Mucosa of rectum (tissue), 2 donors: ENCODE measurements at regions not wholly inside any gene's neighbourhood (a gene's known extent, or its start where the extent isn't known, plus 50 kb on each side); places are given as distances from the start of the nearest gene placed in this dataset.
"Not testable (repeated sequence)": the region's sequence is repeated elsewhere in the genome, so short reads cannot be mapped to it uniquely, and the experiment has no call there.

Experiments used
- H3K27ac ChIP-seq, 2 donors: one replicate each; pipeline ENCODE4 v1.7.0; 2013; ENCODE audit warnings: inconsistent platforms in 2 of 2, low read depth in 2 of 2, low read length in 2 of 2
- H3K27me3 ChIP-seq, 2 donors: one replicate each; pipeline ENCODE4 v1.7.0; 2013; ENCODE audit warnings: low read length in 2 of 2; ENCODE audit not compliant: control insufficient read depth in 2 of 2, insufficient read depth in 2 of 2
- H3K36me3 ChIP-seq, 2 donors: one replicate each; pipeline ENCODE4 v1.7.0; 2013; ENCODE audit warnings: low read length in 2 of 2; ENCODE audit not compliant: control insufficient read depth in 2 of 2, insufficient read depth in 2 of 2
- H3K4me1 ChIP-seq, 2 donors: one replicate each; pipeline ENCODE4 v1.7.0; 2013; ENCODE audit warnings: low read length in 2 of 2, mild to moderate bottlenecking in 1 of 2; ENCODE audit not compliant: control insufficient read depth in 2 of 2, insufficient read depth in 2 of 2
- H3K4me3 ChIP-seq, 2 donors: one replicate each; pipeline ENCODE4 v1.7.0; 2013; ENCODE audit warnings: low read length in 2 of 2
- H3K9ac ChIP-seq, 2 donors: one replicate each; pipeline ENCODE4 v1.7.0; 2013; ENCODE audit warnings: low read length in 2 of 2, low read depth in 1 of 2, mild to moderate bottlenecking in 1 of 2
- H3K9me3 ChIP-seq, 2 donors: one replicate each; pipeline ENCODE4 v1.7.0; 2013; ENCODE audit warnings: low read length in 2 of 2; ENCODE audit not compliant: control insufficient read depth in 2 of 2
- donor health status: healthy.
- donor health status: Normal muscosa, but diverticular disease.

- H3K4me3 ChIP-seq = no peak overlapping the region
- no peak overlapping the region for H3K9ac ChIP-seq
- no peaks in the 10 kb centered on the region for H3K36me3 ChIP-seq
- H3K4me1 ChIP-seq = no peaks in the 10 kb centered on the region
- no peak overlapping the region for H3K27ac ChIP-seq
- no peaks in the 10 kb centered on the region for H3K27me3 ChIP-seq
- H3K9me3 ChIP-seq = no peaks in the 10 kb centered on the region
Measured at GRCh38 chr12:38508246-38508645, 191.7 kb downstream of the ALG10B start.

- H3K9ac ChIP-seq = no peak overlapping the region
- no peak overlapping the region for H3K27ac ChIP-seq
- no peaks in the 10 kb centered on the region for H3K36me3 ChIP-seq
- no peak overlapping the region for H3K4me3 ChIP-seq
- H3K4me1 ChIP-seq = no peaks in the 10 kb centered on the region
- no peaks in the 10 kb centered on the region for H3K27me3 ChIP-seq
- H3K9me3 ChIP-seq = no peaks in the 10 kb centered on the region
Measured at GRCh38 chr12:38515912-38516311, 199.3 kb downstream of the ALG10B start.

GRCh38 chr12:38516418-38516817, 199.8 kb downstream of the ALG10B start:
- Histone ChIP-seq H3K9ac (no peak overlapping the region), H3K36me3 (no peaks in the 10 kb centered on the region), H3K27ac (no peak overlapping the region), H3K4me3 (no peak overlapping the region), H3K4me1 (no peaks in the 10 kb centered on the region), H3K9me3 (no peaks in the 10 kb centered on the region), H3K27me3 (no peaks in the 10 kb centered on the region)

- Histone ChIP-seq H3K9me3 (no peaks in the 10 kb centered on the region), H3K27ac (no peak overlapping the region), H3K4me1 (no peaks in the 10 kb centered on the region), H3K4me3 (no peak overlapping the region), H3K27me3 (no peaks in the 10 kb centered on the region), H3K36me3 (no peaks in the 10 kb centered on the region), H3K9ac (no peak overlapping the region)
Measured at GRCh38 chr12:38523920-38524319, 207.3 kb downstream of the ALG10B start.

GRCh38 chr12:38527631-38528030, 211.1 kb downstream of the ALG10B start:
- H3K9ac ChIP-seq = no peak overlapping the region

GRCh38 chr12:38528527-38528926, 212.0 kb downstream of the ALG10B start:
- Histone ChIP-seq H3K4me3 (no peak overlapping the region), H3K4me1 (no peaks in the 10 kb centered on the region), H3K27ac (no peak overlapping the region), H3K27me3 (no peaks in the 10 kb centered on the region), H3K9me3 (no peaks in the 10 kb centered on the region), H3K9ac (no peak overlapping the region), H3K36me3 (no peaks in the 10 kb centered on the region)

More at GRCh38 chr12:38527631-38528030, 211.1 kb downstream of the ALG10B start:
- Histone ChIP-seq H3K9me3 (no peaks in the 10 kb centered on the region), H3K27me3 (no peaks in the 10 kb centered on the region), H3K4me1 (no peaks in the 10 kb centered on the region), H3K4me3 (no peak overlapping the region), H3K36me3 (no peaks in the 10 kb centered on the region), H3K27ac (no peak overlapping the region)

- H3K27me3 ChIP-seq, H3K4me1 ChIP-seq, H3K9ac ChIP-seq, H3K36me3 ChIP-seq, H3K27ac ChIP-seq, H3K4me3 ChIP-seq, H3K9me3 ChIP-seq: not testable (repeated sequence)
Measured at GRCh38 chr12:38529281-38529680, 212.7 kb downstream of the ALG10B start.

GRCh38 chr12:38538319-38538718, 221.7 kb downstream of the ALG10B start:
- Histone ChIP-seq H3K9ac (no peak overlapping the region), H3K27me3 (no peaks in the 10 kb centered on the region), H3K27ac (no peak overlapping the region), H3K9me3 (no peaks in the 10 kb centered on the region), H3K4me3 (no peak overlapping the region), H3K4me1 (no peaks in the 10 kb centered on the region), H3K36me3 (no peaks in the 10 kb centered on the region)

GRCh38 chr12:38540156-38540555, 223.6 kb downstream of the ALG10B start:
- Histone ChIP-seq H3K4me1 (no peaks in the 10 kb centered on the region), H3K4me3 (no peak overlapping the region), H3K27ac (no peak overlapping the region), H3K9ac (no peak overlapping the region), H3K9me3 (no peaks in the 10 kb centered on the region), H3K27me3 (no peaks in the 10 kb centered on the region), H3K36me3 (no peaks in the 10 kb centered on the region)

- Histone ChIP-seq H3K4me3 (no peak overlapping the region), H3K4me1 (no peaks in the 10 kb centered on the region), H3K36me3 (no peaks in the 10 kb centered on the region), H3K27ac (no peak overlapping the region), H3K9me3 (no peaks in the 10 kb centered on the region), H3K27me3 (no peaks in the 10 kb centered on the region), H3K9ac (no peak overlapping the region)
Measured at GRCh38 chr12:38541849-38542248, 225.3 kb downstream of the ALG10B start.

- Histone ChIP-seq H3K9me3 (no peaks in the 10 kb centered on the region), H3K36me3 (no peaks in the 10 kb centered on the region), H3K27ac (no peak overlapping the region), H3K27me3 (no peaks in the 10 kb centered on the region), H3K4me3 (no peak overlapping the region), H3K9ac (no peak overlapping the region), H3K4me1 (no peaks in the 10 kb centered on the region)
Measured at GRCh38 chr12:38543151-38543550, 226.6 kb downstream of the ALG10B start.
